ENCODE measurements at regions not wholly inside any gene's neighbourhood (a gene's known extent, or its start where the extent isn't known, plus 50 kb on each side); places are given as distances from the start of the nearest gene placed in this dataset.

- ChIA-PET CTCF (ENCODE audit: low intra/inter-chr PET ratio) (interaction anchor here (0.7 kb wide), 1 partner anchor 227 kb away, joined by 3 read pairs; no protein-coding TSS in a partner anchor), POLR2A (interaction anchor here (0.7 kb wide), 1 partner anchor 20 kb away, joined by 3 read pairs; no protein-coding TSS in a partner anchor)
- H3K9ac ChIP-seq (ENCODE audit: insufficient read depth in 1 of 2, low read depth in 2 of 2, low read length in 2 of 2) = peak overlapping the region in 1 of 2 experiments; percentile 78; a peak in 2 of 4 replicates
- no TSS peak for BruUV-seq (replicated peaks)
- H3K27me3 ChIP-seq (ENCODE audit: control insufficient read depth in 2 of 2, insufficient read depth in 2 of 2, low read length in 2 of 2) = peaks cover 2 to 34% of the 10 kb centered on the region in 2 experiments; a peak in 4 of 5 replicates
- H3K79me2 ChIP-seq (ENCODE audit: control insufficient read depth, insufficient read depth, low read length) = no peaks in the 10 kb centered on the region
- under 1% methylated on average over 49 of the region's 58 CpGs for WGBS (ENCODE audit: insufficient coverage, low coverage, missing lambda C conversion rate)
- no peaks in the 10 kb centered on the region for H4K20me1 ChIP-seq (replicated peaks; ENCODE audit: control insufficient read depth, insufficient read depth, low read length)
- ATAC-seq = peak; percentile 99
- H3K36me3 ChIP-seq (ENCODE audit: control insufficient read depth, insufficient read depth, low read length) = no peaks in the 10 kb centered on the region
- in situ Hi-C loops (cut with MboI) = no loop called here
- H3K4me2 ChIP-seq (ENCODE audit: insufficient read depth, low read length) = peak overlapping the region; percentile 80
- intact Hi-C loops (cut with micrococcal nuclease) = loop anchor here (10.0 kb wide), 1 partner anchor 183 kb away; no protein-coding TSS in a partner anchor
- H3K9me3 ChIP-seq (replicated peaks; ENCODE audit: control insufficient read depth, insufficient read depth, low read depth, low read length) = no peaks in the 10 kb centered on the region
- FAIRE-seq = peak; percentile 85
- H3K4me3 ChIP-seq = peak overlapping the region; percentile 35
- H3K4me1 ChIP-seq (replicated peaks in 1 of 2; ENCODE audit: control insufficient read depth in 2 of 2, insufficient read depth in 2 of 2, low read length in 2 of 2) = peaks cover 0 to 24% of the 10 kb centered on the region in 2 experiments; a peak in 2 of 5 replicates
- no peaks in the 10 kb centered on the region for H3K9me1 ChIP-seq (ENCODE audit: control insufficient read depth, insufficient read depth, low read length)
- H2AFZ ChIP-seq (ENCODE audit: low read depth, low read length) = peak overlapping the region; percentile 91
- peak; percentile 83 to 92 (median 84) for DNase-seq (ENCODE audit: extremely low read depth in 1 of 4, low spot score in 3 of 4)
- H3K27ac ChIP-seq (ENCODE audit: extremely low read depth, low read depth, low read length) = no peak overlapping the region
- TF ChIP-seq TCF15 (CRISPR knock-in tag; IDR thresholded peaks at IDR 0.05) (no peak), ZC3H11A (IDR thresholded peaks at IDR 0.05; ENCODE audit: low read depth, low read length) (no peak), KAT7 (CRISPR knock-in tag; IDR thresholded peaks at IDR 0.05; ENCODE audit: borderline replicate concordance) (no peak), E4F1 (CRISPR knock-in tag; IDR thresholded peaks at IDR 0.05; ENCODE audit: borderline replicate concordance) (no peak), ZNF41 (CRISPR knock-in tag; conservative IDR thresholded peaks at IDR 0.05) (no peak), SAFB (IDR thresholded peaks at IDR 0.05; ENCODE audit: borderline replicate concordance, low read depth, low read length) (no peak), HDGF (IDR thresholded peaks at IDR 0.05) (no peak), XRCC4 (IDR thresholded peaks at IDR 0.05; ENCODE audit: extremely low read depth, insufficient read depth, insufficient read length) (no peak), HMGXB4 (CRISPR knock-in tag; IDR thresholded peaks at IDR 0.05) (no peak), SFPQ (IDR thresholded peaks at IDR 0.05; ENCODE audit: low read depth, low read length) (no peak), EHMT2 (IDR thresholded peaks at IDR 0.05) (no peak), ETV5 (CRISPR knock-in tag; IDR thresholded peaks at IDR 0.05; ENCODE audit: low read depth) (peak; percentile 44; the same call in 1 of the 2 replicates), ZNF764 (CRISPR knock-in tag; IDR thresholded peaks at IDR 0.05; ENCODE audit: low read depth) (no peak), NONO (IDR thresholded peaks at IDR 0.05; ENCODE audit: low read depth in 2 of 2, low read length in 1 of 2) (no peak), CC2D1A (IDR thresholded peaks at IDR 0.05) (no peak)
Observed at GRCh38 chr12:107317751-107318555, 224.6 kb upstream of the CRY1 start.
